NCI-H1694 (cell line): ENCODE measurements at regions not wholly inside any gene's neighbourhood (a gene's known extent, or its start where the extent isn't known, plus 50 kb on each side); places are given as distances from the start of the nearest gene placed in this dataset.
"Not testable (repeated sequence)": the region's sequence is repeated elsewhere in the genome, so short reads cannot be mapped to it uniquely, and the experiment has no call there.

ENCODE experiments used
- DNase-seq: peaks from one replicate; lab custom pipeline; 2025; lab: John Stamatoyannopoulos, UW

- DNase-seq = no peak
These were observed 82.4 kb upstream of the PODXL start for GRCh38 chr7:131638641-131639430.

DNA sequence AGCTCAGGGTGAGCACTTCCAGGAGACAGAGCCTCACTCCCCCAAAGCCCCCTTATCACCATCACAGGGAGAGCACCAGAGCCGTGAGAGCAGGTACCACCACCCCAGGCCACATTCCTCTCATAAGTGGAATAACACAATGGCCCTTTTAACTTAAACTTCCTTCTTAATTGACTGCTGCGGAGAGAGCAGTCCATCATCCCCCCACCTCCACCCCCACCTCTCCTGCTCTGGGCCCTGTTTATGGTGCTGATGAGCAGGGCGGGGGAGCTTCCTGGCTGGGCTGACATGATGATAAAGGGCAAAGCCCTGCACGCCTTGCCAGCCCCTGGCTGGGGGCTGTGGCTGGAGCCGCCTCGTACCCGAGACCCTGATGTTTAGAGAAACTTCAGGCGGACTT lies 81.4 kb upstream of the PODXL start:
- no peak for DNase-seq

DNA sequence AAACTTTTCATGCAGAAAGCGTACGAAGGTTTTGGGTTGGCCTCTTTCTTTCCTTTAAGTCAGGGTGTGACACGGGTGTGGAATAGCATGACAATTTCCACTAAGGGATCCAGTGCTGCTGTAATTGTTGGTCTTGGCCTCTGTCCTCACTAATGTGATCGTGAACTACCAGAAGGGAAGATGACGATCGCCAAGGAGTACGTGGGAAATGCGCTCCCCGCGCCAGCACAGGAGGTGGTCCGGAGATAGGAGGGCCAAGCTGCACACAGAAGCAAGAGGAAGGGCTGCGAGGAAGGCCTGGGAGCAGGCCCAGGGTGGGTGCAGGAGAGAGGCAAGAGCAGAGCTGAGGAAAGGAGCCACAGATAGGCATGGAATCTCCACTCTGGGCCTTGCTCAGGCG lies 79.7 kb upstream of the PODXL start:
- DNase-seq = no peak

DNA sequence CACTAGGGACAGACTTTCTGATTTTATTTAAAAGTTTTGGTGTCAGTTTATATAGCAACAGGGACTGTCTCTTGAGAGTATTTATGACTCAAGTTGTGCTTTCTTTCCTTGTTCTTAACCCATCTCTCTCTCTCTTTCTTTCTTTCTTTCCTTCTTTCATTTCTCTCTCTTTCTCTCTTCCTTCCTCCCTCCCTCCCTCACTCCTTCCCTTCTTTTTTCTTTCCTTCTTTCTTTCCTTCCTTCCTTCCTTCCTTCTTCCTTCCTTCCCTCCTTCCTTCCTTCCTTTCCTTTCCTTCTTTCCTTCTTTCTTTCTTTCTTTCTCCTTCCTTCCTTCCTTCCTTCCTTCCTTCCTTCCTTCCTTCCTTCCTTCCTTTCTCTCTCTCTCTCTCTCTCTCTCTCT lies 77.8 kb upstream of the PODXL start:
- DNase-seq = not testable (repeated sequence)

GRCh38 chr7:131633342-131633843 lies 77.0 kb upstream of the PODXL start:
- DNase-seq = no peak

GRCh38 chr7:131630427-131630826 lies 74.0 kb upstream of the PODXL start:
- no peak for DNase-seq

DNA sequence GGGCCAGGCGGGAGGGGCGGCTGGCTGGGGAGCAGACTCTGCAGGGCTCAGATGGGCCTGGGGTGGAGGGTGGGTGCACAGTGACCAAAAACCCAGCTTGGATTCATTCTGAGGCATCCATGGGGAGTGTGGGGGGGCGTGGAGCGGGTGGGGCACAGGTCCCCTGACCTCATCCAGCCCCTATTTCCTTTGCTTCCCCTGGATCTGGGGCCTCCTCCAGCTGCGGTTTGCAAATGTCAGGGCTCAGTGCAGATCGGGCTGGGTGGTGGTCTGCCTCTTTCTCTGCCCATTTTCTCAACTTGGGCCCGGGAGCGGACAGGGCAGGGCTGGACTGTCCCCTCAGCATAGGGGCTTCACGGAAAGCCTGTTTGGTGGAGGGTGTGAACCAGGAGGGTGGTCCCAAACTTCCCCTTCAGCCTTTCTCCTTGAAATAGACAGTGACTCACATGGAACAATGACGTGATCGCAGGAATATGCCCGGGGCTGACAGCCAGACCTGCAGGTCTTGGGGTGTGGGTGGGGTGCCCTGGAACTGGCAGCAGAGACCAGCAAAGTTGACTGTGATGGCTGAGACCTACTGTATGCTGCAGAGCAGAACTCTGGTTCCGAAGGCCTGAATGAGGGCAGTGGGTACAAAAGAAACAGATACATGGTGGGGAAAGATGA lies 72.9 kb upstream of the PODXL start:
- DNase-seq = no peak

DNA sequence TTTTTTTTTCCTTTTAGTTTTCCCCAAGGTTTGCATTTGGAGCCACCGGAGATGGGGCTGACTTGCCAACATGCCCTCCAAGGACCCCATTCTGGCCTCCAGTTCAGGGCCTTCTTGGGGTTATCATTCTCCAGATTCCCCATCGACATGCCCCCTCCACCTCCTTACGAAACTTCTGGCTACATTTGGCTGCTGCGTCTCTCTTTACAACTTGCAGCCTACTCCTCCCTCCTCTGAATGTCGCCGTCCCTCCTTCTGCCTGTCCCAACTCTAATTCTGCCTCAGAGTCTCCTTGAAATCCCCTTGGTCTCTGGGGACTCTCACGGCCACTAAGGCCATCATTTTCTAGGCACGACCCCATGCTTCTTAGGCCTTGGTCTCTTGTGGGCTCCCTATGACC lies 72.2 kb upstream of the PODXL start:
- no peak for DNase-seq

- DNase-seq = peak; percentile 26
These were observed 71.3 kb upstream of the PODXL start for GRCh38 chr7:131627735-131628190.

GRCh38 chr7:131626643-131627042 lies 70.2 kb upstream of the PODXL start:
- DNase-seq = no peak

DNA sequence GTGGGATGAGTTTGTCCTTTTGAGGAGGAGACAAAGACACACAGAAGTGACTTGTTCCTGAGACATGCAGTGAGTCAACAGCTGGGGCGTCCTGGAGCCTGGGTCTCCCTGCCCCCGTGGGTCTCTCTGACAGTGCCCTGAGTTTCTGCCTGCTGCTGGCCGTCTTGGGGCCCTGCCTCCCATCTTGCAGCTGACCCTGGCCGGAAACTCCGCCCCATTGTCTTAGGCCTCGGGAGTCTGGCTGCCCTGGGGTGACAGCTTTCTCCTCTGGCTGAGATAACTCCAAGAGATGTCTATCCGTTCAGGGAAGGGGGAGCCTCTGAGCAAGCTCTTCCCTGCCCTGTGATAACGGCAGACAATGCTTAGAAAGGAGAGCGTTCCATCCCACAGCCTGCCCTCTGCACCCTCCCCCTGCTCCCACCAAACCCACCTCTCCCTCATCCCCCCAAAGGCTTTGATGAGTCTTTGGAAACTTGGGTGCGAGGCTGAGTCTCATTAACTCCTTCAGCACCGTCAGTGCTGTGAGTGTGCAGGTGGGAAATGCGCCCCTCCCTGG lies 69.5 kb upstream of the PODXL start:
- DNase-seq = no peak

- not testable (repeated sequence) for DNase-seq
These were observed 68.9 kb upstream of the PODXL start for GRCh38 chr7:131625345-131625744.

GRCh38 chr7:131624536-131624935 lies 68.1 kb upstream of the PODXL start:
- DNase-seq = no peak

- no peak for DNase-seq
These were observed 66.7 kb upstream of the PODXL start for GRCh38 chr7:131623154-131623553.

DNA sequence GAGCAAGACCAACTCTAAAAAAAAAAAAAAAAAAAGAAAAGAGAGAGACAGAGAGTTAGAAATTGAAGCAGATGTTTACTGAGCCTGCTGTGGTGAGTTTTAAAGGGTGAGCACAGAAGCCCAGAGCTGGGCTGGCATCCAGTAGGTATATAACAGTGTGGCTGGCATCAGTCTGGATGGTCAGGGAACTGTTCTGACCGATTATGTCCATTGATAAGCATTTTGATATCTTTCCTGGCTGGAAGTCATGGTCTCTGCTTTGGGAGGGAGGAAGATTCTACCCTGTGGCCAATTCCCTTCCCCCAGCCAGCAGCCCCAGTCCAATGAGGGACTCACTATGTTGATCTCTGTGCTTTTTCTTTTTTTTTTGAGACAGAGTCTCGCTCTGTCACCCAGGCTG lies 65.2 kb upstream of the PODXL start:
- no peak for DNase-seq

DNA sequence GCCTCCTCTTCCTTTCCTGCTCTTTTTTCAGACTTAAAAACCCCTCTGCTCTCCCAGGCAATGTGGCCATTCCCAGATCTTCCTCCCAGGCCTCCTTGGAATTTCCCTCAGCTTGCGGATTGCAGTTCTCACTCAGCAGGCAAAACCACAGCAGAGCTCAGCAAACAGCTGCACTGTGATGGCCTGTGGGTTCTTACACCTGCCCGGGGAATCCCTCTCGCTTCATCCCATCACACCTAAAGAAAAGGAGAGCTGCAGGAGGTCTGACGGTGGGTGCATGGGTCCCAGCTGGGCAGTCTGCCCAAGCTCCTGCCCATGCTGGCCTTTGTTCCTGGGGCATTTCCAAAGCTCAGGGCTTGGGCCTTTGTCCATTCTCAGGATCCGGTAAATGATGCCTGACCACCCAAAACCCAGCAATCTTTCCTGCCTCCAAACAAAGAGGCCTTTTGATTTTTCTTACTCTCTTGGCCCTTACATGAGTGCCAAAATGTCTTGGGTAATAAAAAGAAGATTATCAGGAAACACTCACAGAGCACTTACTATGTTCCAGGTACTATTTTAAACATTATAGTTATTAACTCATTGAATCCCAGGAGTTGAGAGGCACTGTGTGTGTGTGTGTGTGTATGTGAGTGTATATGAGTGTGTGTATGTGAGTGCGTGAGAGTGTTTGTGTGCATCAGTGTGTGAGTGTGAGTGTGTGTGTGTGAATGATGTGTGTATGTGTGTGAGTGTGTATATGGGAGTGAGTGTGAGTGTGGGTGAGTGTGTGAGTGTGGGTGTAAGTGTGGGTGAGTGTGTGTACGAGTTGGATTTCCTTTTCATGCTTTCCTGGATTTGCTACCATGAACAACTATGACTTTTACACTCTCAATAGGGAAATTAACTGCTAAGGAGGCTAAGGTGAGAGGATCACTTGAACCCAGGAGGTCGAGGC lies 64.5 kb upstream of the PODXL start:
- DNase-seq = no peak

DNA sequence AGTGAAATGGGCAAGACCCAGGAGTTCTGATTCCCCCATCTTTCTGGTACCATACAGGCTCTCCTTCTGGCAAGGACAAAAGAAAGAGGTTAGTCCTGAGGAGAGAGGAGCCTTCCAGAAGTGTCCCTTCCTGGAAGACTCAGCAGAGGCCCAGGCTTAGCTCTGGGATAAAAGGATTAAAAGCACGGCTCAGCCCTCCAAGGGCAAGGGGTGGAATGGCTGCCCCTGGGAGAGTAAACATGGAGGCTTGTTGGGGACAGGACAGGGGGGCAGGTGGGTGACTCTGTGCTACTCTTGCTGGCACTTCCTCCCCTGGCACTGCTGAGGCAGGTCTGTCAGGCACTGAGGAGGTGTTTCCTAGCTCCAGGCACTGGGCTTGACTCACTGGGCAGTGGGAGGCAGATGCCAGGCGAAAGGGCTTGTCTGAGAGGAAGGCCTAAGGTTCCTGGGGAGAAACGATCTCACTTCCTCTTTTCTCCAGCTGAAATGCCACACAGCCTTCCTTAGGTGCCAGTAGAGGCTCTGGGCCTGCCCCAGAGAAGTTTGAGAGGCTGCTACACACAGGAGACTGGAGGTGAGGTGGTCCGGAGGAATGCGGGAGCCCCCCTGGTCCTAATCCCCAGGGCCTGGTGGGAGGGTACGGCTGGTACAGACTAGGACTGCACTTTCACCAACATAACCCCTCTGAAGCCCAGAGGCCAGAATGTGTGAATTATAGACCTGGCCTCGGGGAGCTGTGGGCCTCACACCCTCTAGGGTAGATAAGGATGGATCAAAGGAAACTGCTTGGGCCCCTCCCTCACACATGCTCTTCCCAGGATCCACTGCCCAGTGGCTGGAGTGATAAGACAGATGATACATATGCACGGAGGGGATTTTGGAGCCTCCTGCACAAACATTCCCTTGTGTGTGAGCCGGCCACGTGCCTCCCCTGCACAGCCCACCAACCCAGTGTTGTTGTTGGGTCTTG lies 63.2 kb upstream of the PODXL start:
- no peak for DNase-seq

DNA sequence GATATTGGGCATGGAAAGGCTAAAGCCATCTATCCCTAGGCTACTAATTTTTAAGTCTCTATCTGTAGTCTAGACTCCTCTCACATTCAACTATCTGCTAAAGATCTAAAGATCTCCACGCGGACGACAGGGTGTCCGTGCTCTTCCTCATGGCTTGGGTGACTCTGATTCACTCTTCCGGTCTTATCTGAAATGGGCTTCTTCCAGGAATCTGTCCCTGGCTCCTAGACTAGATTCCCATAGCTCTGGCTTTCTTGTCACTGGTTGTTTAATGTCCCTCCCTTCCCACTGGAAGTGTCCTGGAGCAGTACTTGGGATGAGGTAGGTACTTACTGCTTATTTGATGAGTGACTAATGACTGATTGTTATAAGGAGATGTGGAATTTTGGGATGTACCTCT lies 62.0 kb upstream of the PODXL start:
- no peak for DNase-seq

GRCh38 chr7:131616487-131617200 lies 60.2 kb upstream of the PODXL start:
- no peak for DNase-seq

GRCh38 chr7:131613909-131614308 lies 57.5 kb upstream of the PODXL start:
- no peak for DNase-seq
